B cell (primary cell): ENCODE measurements at regions not wholly inside any gene's neighbourhood (a gene's known extent, or its start where the extent isn't known, plus 50 kb on each side); places are given as distances from the start of the nearest gene placed in this dataset.

Experiments used
- ATAC-seq: fragments of 200-7000 bp; cut with Tn5 transposase; one replicate; pipeline ENCODE4 v1.10.0; 2021; ENCODE audit warnings: low read depth, mild to moderate bottlenecking, moderate number of reproducible peaks, moderate library complexity
- CTCF ChIA-PET: fragments of 350-600 bp; sonication (Branson Sonifier 250); formaldehyde crosslinking; loops from one replicate; lab custom pipeline; 2021; ENCODE audit warnings: antibody characterized with exemption, inconsistent platforms; lab: Charles Lee
- POLR2A ChIA-PET: fragments of 350-600 bp; sonication (Branson Sonifier 250); formaldehyde crosslinking; loops from one replicate; lab custom pipeline; 2021; ENCODE audit warnings: antibody characterized with exemption; lab: Charles Lee
- DNase-seq: peaks from one replicate; pipeline ENCODE4 v3.0.0; 2013
- H2AFZ ChIP-seq: 2 replicates; pipeline ENCODE4 v1.6.1; 2012; ENCODE audit warnings: mild to moderate bottlenecking, low read depth, low read length; ENCODE audit not compliant: insufficient read depth, poor library complexity, severe bottlenecking
- H3K27ac ChIP-seq, 2 donors: 1 replicate in 1 of 2; 2 replicates in 1 of 2; pipeline ENCODE4 v1.5.1; 2012 to 2013; ENCODE audit warnings: low read length in 2 of 2, mild to moderate bottlenecking in 2 of 2, moderate library complexity in 1 of 2
- H3K27me3 ChIP-seq, 4 experiments: fragments of 200-600 bp in 1 of 4; sonication (generic) in 1 of 4; replicated peaks in 1 of 4; 1 replicate in 2 of 4; 2 replicates in 2 of 4; pipeline versions ENCODE4 v1.6.1 to v1.7.0; 2013 to 2016; ENCODE audit warnings: low read length in 3 of 4, mild to moderate bottlenecking in 2 of 4, mixed read lengths in 1 of 4, moderate library complexity in 1 of 4; ENCODE audit not compliant: insufficient read depth in 4 of 4, control insufficient read depth in 3 of 4; ENCODE audit errors: control extremely low read depth in 1 of 4
- H3K36me3 ChIP-seq, 2 experiments: replicated peaks in 1 of 2; 1 replicate in 1 of 2; 2 replicates in 1 of 2; pipeline versions ENCODE4 v1.6.1 to v1.7.1; 2013; ENCODE audit warnings: low read length in 1 of 2; ENCODE audit not compliant: insufficient read depth in 2 of 2, control insufficient read depth in 1 of 2; ENCODE audit errors: control extremely low read depth in 1 of 2, extremely low read depth in 1 of 2
- H3K4me1 ChIP-seq, 2 donors: fragments of 200-600 bp in 1 of 2; sonication (generic) in 1 of 2; 1 replicate in 1 of 2; 2 replicates in 1 of 2; pipeline versions ENCODE4 v1.5.1 to v1.6.1; 2013 to 2017; ENCODE audit warnings: low read length in 2 of 2; ENCODE audit not compliant: control insufficient read depth in 2 of 2, insufficient read depth in 2 of 2
- H3K4me2 ChIP-seq: replicated peaks from 2 replicates; pipeline ENCODE3; 2012; ENCODE audit warnings: mild to moderate bottlenecking, low read depth, low read length; ENCODE audit not compliant: poor library complexity, severe bottlenecking
- H3K4me3 ChIP-seq, 5 experiments: fragments of 200-600 bp in 1 of 5; sonication (generic) in 1 of 5; 1 replicate in 3 of 5; 2 replicates in 2 of 5; pipeline versions ENCODE4 v1.5.1 to v1.7.0; 2011 to 2016; ENCODE audit warnings: low read length in 4 of 5, mild to moderate bottlenecking in 4 of 5, low read depth in 2 of 5, control low read depth in 1 of 5, moderate library complexity in 1 of 5; ENCODE audit not compliant: insufficient read depth in 1 of 5; ENCODE audit errors: control extremely low read depth in 1 of 5, extremely low read depth in 1 of 5
- H3K79me2 ChIP-seq: fragments of 200-600 bp; sonication (generic); one replicate; pipeline ENCODE4 v1.6.0; 2016; ENCODE audit warnings: low read length; ENCODE audit not compliant: control insufficient read depth, insufficient read depth
- H3K9ac ChIP-seq: fragments of 200-600 bp; sonication (generic); 2 replicates; pipeline ENCODE4 v1.6.1; 2017; ENCODE audit warnings: mild to moderate bottlenecking, low read length, moderate library complexity
- H3K9me3 ChIP-seq, 3 donors: one replicate each; pipeline versions ENCODE4 v1.6.1 to v1.7.1; 2013; ENCODE audit warnings: low read length in 2 of 3; ENCODE audit not compliant: control insufficient read depth in 2 of 3, insufficient read depth in 1 of 3; ENCODE audit errors: control extremely low read depth in 1 of 3
- H4K20me1 ChIP-seq: 2 replicates; pipeline ENCODE4 v1.6.0; 2012; ENCODE audit warnings: mild to moderate bottlenecking, low read length; ENCODE audit not compliant: insufficient read depth, control insufficient read depth, poor library complexity, severe bottlenecking
- H3K27ac Mint-ChIP-seq: one replicate; pipeline ENCODE4 v1.8.0; 2021; ENCODE audit warnings: mixed read lengths
- H3K27me3 Mint-ChIP-seq: one replicate; pipeline ENCODE4 v1.8.0; 2021; ENCODE audit warnings: mixed read lengths
- H3K4me1 Mint-ChIP-seq: one replicate; pipeline ENCODE4 v1.8.0; 2021; ENCODE audit warnings: mixed read lengths
- H3K4me3 Mint-ChIP-seq: one replicate; pipeline ENCODE4 v1.8.0; 2021; ENCODE audit warnings: mixed read lengths
- H3K9me3 Mint-ChIP-seq: one replicate; pipeline ENCODE4 v1.8.0; 2022; ENCODE audit warnings: mixed read lengths; ENCODE audit not compliant: insufficient read depth
- CTCF ChIP-seq: fragments of 200-600 bp; IDR thresholded peaks from one replicate; pipeline ENCODE4 v1.8.0; 2022; ENCODE audit warnings: antibody characterized with exemption, mild to moderate bottlenecking
- EZH2 ChIP-seq: IDR thresholded peaks from 2 replicates; pipeline ENCODE4 v1.6.1; 2012; ENCODE audit warnings: borderline replicate concordance, low read depth, mild to moderate bottlenecking, moderate library complexity, low read length; ENCODE audit not compliant: insufficient read depth, poor library complexity, severe bottlenecking
- WGBS: methylation state at CpG from one replicate; pipeline ENCODE4 v1.1.5; 2013; ENCODE audit warnings: missing lambda C conversion rate; ENCODE audit not compliant: insufficient coverage; 5-methylcytosine and 5-hydroxymethylcytosine counted together
- intact Hi-C: fragments of 100-400 bp; cut with micrococcal nuclease; formaldehyde crosslinking; loops from one replicate; pipeline ENCODE4 v1.10.0; 2022

- ChIA-PET CTCF (no interaction called here), POLR2A (no interaction called here)
- no peaks in the 10 kb centered on the region for H3K36me3 ChIP-seq
- H3K27me3 ChIP-seq, result peaks cover 0 to 2% (median 0%) of the 10 kb centered on the region in 4 experiments
- no peak overlapping the region for H3K4me3 ChIP-seq
- no peaks in the 10 kb centered on the region for H4K20me1 ChIP-seq
- intact Hi-C loops, result no loop called here
- H3K4me2 ChIP-seq, result no peak overlapping the region
- no peak overlapping the region for H2AFZ ChIP-seq
- WGBS, result 81% methylated on average over 5 of the region's 5 CpGs
- H3K9me3 Mint-ChIP-seq, result no peaks in the 10 kb centered on the region
- H3K27me3 Mint-ChIP-seq, result peaks cover 17% of the 10 kb centered on the region
- H3K79me2 ChIP-seq, result no peaks in the 10 kb centered on the region
- no peak for ATAC-seq
- no peak overlapping the region for H3K9ac ChIP-seq
- DNase-seq, result no peak
- no peak overlapping the region for H3K27ac Mint-ChIP-seq
- peaks cover 0 to 8% (median 0%) of the 10 kb centered on the region in 3 donors for H3K9me3 ChIP-seq
- H3K27ac ChIP-seq, result no peak overlapping the region
- no peak for TF ChIP-seq EZH2
- no peak for TF ChIP-seq CTCF
- no peak overlapping the region for H3K4me3 Mint-ChIP-seq
- no peaks in the 10 kb centered on the region for H3K4me1 Mint-ChIP-seq
- H3K4me1 ChIP-seq, result no peaks in the 10 kb centered on the region
Observed at GRCh38 chr13:31055589-31055988, 106.1 kb downstream of the HSPH1 start.

GRCh38 chr13:31054632-31055031 is 107.1 kb downstream of the HSPH1 start:
- Mint-ChIP-seq H3K9me3 (no peaks in the 10 kb centered on the region), H3K4me3 (no peak overlapping the region), H3K4me1 (no peaks in the 10 kb centered on the region), H3K27me3 (peaks cover 14% of the 10 kb centered on the region), H3K27ac (no peak overlapping the region)
- ChIA-PET CTCF (no interaction called here), POLR2A (no interaction called here)
- no peak overlapping the region for H3K27ac ChIP-seq
- TF ChIP-seq EZH2 (no peak), CTCF (no peak)
- intact Hi-C loops, result no loop called here
- H3K79me2 ChIP-seq, result no peaks in the 10 kb centered on the region
- H3K9me3 ChIP-seq, result peaks cover 0 to 8% (median 0%) of the 10 kb centered on the region in 3 donors
- H3K4me1 ChIP-seq, result no peaks in the 10 kb centered on the region
- H3K9ac ChIP-seq, result no peak overlapping the region
- H4K20me1 ChIP-seq, result no peaks in the 10 kb centered on the region
- ATAC-seq, result no peak
- 94% methylated on average over 4 of the region's 4 CpGs for WGBS
- H2AFZ ChIP-seq, result no peak overlapping the region
- DNase-seq, result no peak
- no peak overlapping the region for H3K4me3 ChIP-seq
- no peaks in the 10 kb centered on the region for H3K36me3 ChIP-seq
- peaks cover 0 to 3% (median 1%) of the 10 kb centered on the region in 4 experiments for H3K27me3 ChIP-seq
- no peak overlapping the region for H3K4me2 ChIP-seq
